Inflammatory macrophage (primary cell): ENCODE measurements at regions not wholly inside any gene's neighbourhood (a gene's known extent, or its start where the extent isn't known, plus 50 kb on each side); places are given as distances from the start of the nearest gene placed in this dataset.

ENCODE experiments used
- DNase-seq, 2 donors: peaks; one replicate each; pipeline ENCODE4 v3.0.0-alpha.2; 2020 to 2022

GRCh38 chr1:182120411-182121258 lies 59.1 kb upstream of the ZNF648 start:
- DNase-seq: no peak

- no peak for DNase-seq
These were observed 58.1 kb upstream of the ZNF648 start for GRCh38 chr1:182119631-182120030.

- DNase-seq: peak; percentile 46 to 50
These were observed 57.3 kb upstream of the ZNF648 start for GRCh38 chr1:182118851-182119250.

GRCh38 chr1:182114627-182115023 lies 53.1 kb upstream of the ZNF648 start:
- no peak for DNase-seq

- DNase-seq: peak in 1 of 2 donors; percentile 8
These were observed 52.5 kb upstream of the ZNF648 start for GRCh38 chr1:182113879-182114626.

GRCh38 chr1:182111496-182111895 lies 50.0 kb upstream of the ZNF648 start:
- no peak for DNase-seq
